Smooth muscle cell (in vitro differentiated cells): ENCODE measurements at regions not wholly inside any gene's neighbourhood (a gene's known extent, or its start where the extent isn't known, plus 50 kb on each side); places are given as distances from the start of the nearest gene placed in this dataset.

Source experiments
- DNase-seq: peaks from one replicate; lab custom pipeline; 2025; ENCODE audit not compliant: unreplicated experiment; lab: John Stamatoyannopoulos, UW
- H2AFZ ChIP-seq: fragments of 200-600 bp; sonication (generic); 2 replicates; pipeline ENCODE4 v1.6.0; 2016; ENCODE audit warnings: antibody characterized with exemption, low read depth, mild to moderate bottlenecking
- H3F3A ChIP-seq: fragments of 200-600 bp; sonication (generic); 2 replicates; pipeline ENCODE4 v1.6.0; 2017; ENCODE audit warnings: antibody characterized with exemption, low read depth
- H3K27ac ChIP-seq: fragments of 200-600 bp; sonication (generic); 2 replicates; pipeline ENCODE4 v1.5.1; 2016; ENCODE audit warnings: low read depth, mild to moderate bottlenecking
- H3K27me3 ChIP-seq: fragments of 200-600 bp; sonication (generic); 2 replicates; pipeline ENCODE4 v1.6.1; 2016; ENCODE audit warnings: low read depth, mild to moderate bottlenecking
- H3K36me3 ChIP-seq: fragments of 200-600 bp; sonication (generic); 2 replicates; pipeline ENCODE4 v1.5.1; 2016; ENCODE audit warnings: low read depth
- H3K4me1 ChIP-seq: fragments of 200-600 bp; sonication (generic); 2 replicates; pipeline ENCODE4 v1.5.1; 2016; ENCODE audit warnings: low read depth
- H3K4me2 ChIP-seq: fragments of 200-600 bp; sonication (generic); 2 replicates; pipeline ENCODE4 v1.6.0; 2016; ENCODE audit warnings: mild to moderate bottlenecking
- H3K4me3 ChIP-seq: fragments of 200-600 bp; sonication (generic); 2 replicates; pipeline ENCODE4 v1.5.1; 2016; ENCODE audit warnings: mild to moderate bottlenecking
- H3K79me2 ChIP-seq: fragments of 200-600 bp; sonication (generic); 2 replicates; pipeline ENCODE4 v1.6.0; 2016; ENCODE audit warnings: low read depth, mild to moderate bottlenecking
- H3K9ac ChIP-seq: fragments of 200-600 bp; sonication (generic); 2 replicates; pipeline ENCODE4 v1.6.0; 2016; ENCODE audit warnings: low read depth
- H3K9me3 ChIP-seq: fragments of 200-600 bp; sonication (generic); replicated peaks from 2 replicates; pipeline ENCODE4 v1.5.1; 2016; ENCODE audit warnings: low read depth
- H4K20me1 ChIP-seq: fragments of 200-600 bp; sonication (generic); 2 replicates; pipeline ENCODE4 v1.6.0; 2016; ENCODE audit warnings: low read depth
- CTCF ChIP-seq: fragments of 200-600 bp; sonication (generic); IDR thresholded peaks from 2 replicates; pipeline ENCODE4 v1.5.1; 2017; ENCODE audit warnings: borderline replicate concordance, mild to moderate bottlenecking, antibody characterized with exemption; ENCODE audit not compliant: insufficient read depth, poor library complexity, severe bottlenecking
- WGBS: methylation state at CpG from one replicate; pipeline ENCODE4 v1.1.7; 2016; ENCODE audit warnings: low lambda C conversion rate; 5-methylcytosine and 5-hydroxymethylcytosine counted together

- H3K9me3 ChIP-seq = no peaks in the 10 kb centered on the region
- no peak overlapping the region for H3K27ac ChIP-seq
- H3K36me3 ChIP-seq = no peaks in the 10 kb centered on the region
- H3K27me3 ChIP-seq = no peaks in the 10 kb centered on the region
- H3K4me2 ChIP-seq = no peak overlapping the region
- DNase-seq = no peak
- H3K9ac ChIP-seq = no peak overlapping the region
- H2AFZ ChIP-seq = no peak overlapping the region
- no peaks in the 10 kb centered on the region for H3K4me1 ChIP-seq
- H3F3A ChIP-seq = no peaks in the 10 kb centered on the region
- H3K79me2 ChIP-seq = no peaks in the 10 kb centered on the region
- no peak for TF ChIP-seq CTCF
- H4K20me1 ChIP-seq = no peaks in the 10 kb centered on the region
- no peak overlapping the region for H3K4me3 ChIP-seq
- 50% methylated on average over 1 of the region's 1 CpG for WGBS
Observed at GRCh38 chrX:45360571-45360970, 159.9 kb upstream of the DIPK2B start.

GRCh38 chrX:45358392-45358791 is 157.7 kb upstream of the DIPK2B start:
- no peaks in the 10 kb centered on the region for H3K79me2 ChIP-seq
- DNase-seq = no peak
- H3K9ac ChIP-seq = no peak overlapping the region
- H3K27me3 ChIP-seq = no peaks in the 10 kb centered on the region
- no peak overlapping the region for H3K27ac ChIP-seq
- H3K4me1 ChIP-seq = no peaks in the 10 kb centered on the region
- no peaks in the 10 kb centered on the region for H3K36me3 ChIP-seq
- H3K9me3 ChIP-seq = no peaks in the 10 kb centered on the region
- no peaks in the 10 kb centered on the region for H3F3A ChIP-seq
- no peak overlapping the region for H3K4me3 ChIP-seq
- H4K20me1 ChIP-seq = no peaks in the 10 kb centered on the region
- no peak overlapping the region for H2AFZ ChIP-seq
- WGBS = 45% methylated on average over 1 of the region's 1 CpG
- no peak for TF ChIP-seq CTCF
- no peak overlapping the region for H3K4me2 ChIP-seq

GRCh38 chrX:45353456-45353855 is 152.8 kb upstream of the DIPK2B start:
- Histone ChIP-seq H2AFZ (no peak overlapping the region), H3K27me3 (no peaks in the 10 kb centered on the region), H3K4me1 (no peaks in the 10 kb centered on the region), H3K36me3 (no peaks in the 10 kb centered on the region), H3K9ac (no peak overlapping the region), H3K9me3 (peaks cover 4% of the 10 kb centered on the region), H3F3A (no peaks in the 10 kb centered on the region), H3K4me3 (no peak overlapping the region), H3K79me2 (no peaks in the 10 kb centered on the region), H3K27ac (no peak overlapping the region), H3K4me2 (no peak overlapping the region), H4K20me1 (no peaks in the 10 kb centered on the region)
- no peak for DNase-seq
- 78% methylated on average over 3 of the region's 3 CpGs for WGBS
- TF ChIP-seq CTCF = no peak

- 63% methylated on average over 2 of the region's 2 CpGs for WGBS
- Histone ChIP-seq H3K4me3 (no peak overlapping the region), H3K4me1 (no peaks in the 10 kb centered on the region), H3K36me3 (no peaks in the 10 kb centered on the region), H3K4me2 (no peak overlapping the region), H3K27me3 (no peaks in the 10 kb centered on the region), H3K9ac (no peak overlapping the region), H3K9me3 (peaks cover 4% of the 10 kb centered on the region), H3K27ac (no peak overlapping the region), H3F3A (no peaks in the 10 kb centered on the region), H3K79me2 (no peaks in the 10 kb centered on the region), H2AFZ (no peak overlapping the region), H4K20me1 (no peaks in the 10 kb centered on the region)
- no peak for DNase-seq
- no peak for TF ChIP-seq CTCF
Observed at GRCh38 chrX:45352611-45353010, 151.9 kb upstream of the DIPK2B start.
